ENCODE measurements at regions not wholly inside any gene's neighbourhood (a gene's known extent, or its start where the extent isn't known, plus 50 kb on each side); places are given as distances from the start of the nearest gene placed in this dataset.

GRCh38 chr6:65814071-65814470 lies 107.0 kb upstream of the EYS start:
- in situ Hi-C loops (cut with HindIII; ENCODE audit: low pct_ligation_motif_present, low sequenced_read_pairs), result no loop called here
- Histone ChIP-seq H3K36me3 (replicated peaks) (no peaks in the 10 kb centered on the region), H3K27me3 (replicated peaks) (no peaks in the 10 kb centered on the region), H3K27ac (no peak overlapping the region), H3K4me3 (ENCODE audit: low read depth, low read length) (no peak overlapping the region)
- DNase-seq, result no peak
- TF ChIP-seq CTCF (IDR thresholded peaks at IDR 0.05; ENCODE audit: low read depth, low read length, missing control alignments), result no peak

- no peaks in the 10 kb centered on the region for H3K27me3 ChIP-seq (replicated peaks)
- in situ Hi-C loops (cut with HindIII; ENCODE audit: low pct_ligation_motif_present, low sequenced_read_pairs), result no loop called here
- no peak for TF ChIP-seq CTCF (IDR thresholded peaks at IDR 0.05; ENCODE audit: low read depth, low read length, missing control alignments)
Measured at GRCh38 chr6:65803186-65803585, 96.2 kb upstream of the EYS start.

GRCh38 chr6:65799389-65799788 lies 92.4 kb upstream of the EYS start:
- Histone ChIP-seq H3K4me3 (ENCODE audit: low read depth, low read length) (no peak overlapping the region), H3K36me3 (replicated peaks) (no peaks in the 10 kb centered on the region), H3K27ac (no peak overlapping the region), H3K27me3 (replicated peaks) (no peaks in the 10 kb centered on the region)
- DNase-seq, result no peak
- no peak for TF ChIP-seq CTCF (IDR thresholded peaks at IDR 0.05; ENCODE audit: low read depth, low read length, missing control alignments)
- in situ Hi-C loops (cut with HindIII; ENCODE audit: low pct_ligation_motif_present, low sequenced_read_pairs), result no loop called here

More at GRCh38 chr6:65803186-65803585, 96.2 kb upstream of the EYS start:
- DNase-seq, result no peak
- H3K4me3 ChIP-seq (ENCODE audit: low read depth, low read length), result no peak overlapping the region
- no peaks in the 10 kb centered on the region for H3K36me3 ChIP-seq (replicated peaks)
- no peak overlapping the region for H3K27ac ChIP-seq

GRCh38 chr6:65798280-65799014 lies 91.4 kb upstream of the EYS start:
- Histone ChIP-seq H3K4me3 (ENCODE audit: low read depth, low read length) (no peak overlapping the region), H3K27me3 (replicated peaks) (no peaks in the 10 kb centered on the region), H3K36me3 (replicated peaks) (no peaks in the 10 kb centered on the region), H3K27ac (no peak overlapping the region)
- DNase-seq, result no peak
- TF ChIP-seq CTCF (IDR thresholded peaks at IDR 0.05; ENCODE audit: low read depth, low read length, missing control alignments), result no peak
- in situ Hi-C loops (cut with HindIII; ENCODE audit: low pct_ligation_motif_present, low sequenced_read_pairs), result no loop called here

- no peak overlapping the region for H3K4me3 ChIP-seq (ENCODE audit: low read depth, low read length)
- H3K27ac ChIP-seq, result no peak overlapping the region
- no peak for TF ChIP-seq CTCF (IDR thresholded peaks at IDR 0.05; ENCODE audit: low read depth, low read length, missing control alignments)
- H3K27me3 ChIP-seq (replicated peaks), result no peaks in the 10 kb centered on the region
- in situ Hi-C loops (cut with HindIII; ENCODE audit: low pct_ligation_motif_present, low sequenced_read_pairs), result no loop called here
- H3K36me3 ChIP-seq (replicated peaks), result no peaks in the 10 kb centered on the region
- no peak for DNase-seq
Measured at GRCh38 chr6:65790666-65791065, 83.6 kb upstream of the EYS start.

GRCh38 chr6:65787787-65788186 lies 80.8 kb upstream of the EYS start:
- H3K36me3 ChIP-seq (replicated peaks), result no peaks in the 10 kb centered on the region
- no peak overlapping the region for H3K4me3 ChIP-seq (ENCODE audit: low read depth, low read length)
- TF ChIP-seq CTCF (IDR thresholded peaks at IDR 0.05; ENCODE audit: low read depth, low read length, missing control alignments), result no peak
- H3K27ac ChIP-seq, result no peak overlapping the region
- no peaks in the 10 kb centered on the region for H3K27me3 ChIP-seq (replicated peaks)
- in situ Hi-C loops (cut with HindIII; ENCODE audit: low pct_ligation_motif_present, low sequenced_read_pairs), result no loop called here
- no peak for DNase-seq

Measured in brain microvascular endothelial cell (primary cell).